HG03097 (cell line): ENCODE measurements at regions not wholly inside any gene's neighbourhood (a gene's known extent, or its start where the extent isn't known, plus 50 kb on each side); places are given as distances from the start of the nearest gene placed in this dataset.

Experiments used
- ATAC-seq: cut with Tn5 transposase; IDR thresholded peaks from one replicate; pipeline ENCODE4 v1.9.1; 2021; ENCODE audit not compliant: unreplicated experiment, low FRiP score

DNA sequence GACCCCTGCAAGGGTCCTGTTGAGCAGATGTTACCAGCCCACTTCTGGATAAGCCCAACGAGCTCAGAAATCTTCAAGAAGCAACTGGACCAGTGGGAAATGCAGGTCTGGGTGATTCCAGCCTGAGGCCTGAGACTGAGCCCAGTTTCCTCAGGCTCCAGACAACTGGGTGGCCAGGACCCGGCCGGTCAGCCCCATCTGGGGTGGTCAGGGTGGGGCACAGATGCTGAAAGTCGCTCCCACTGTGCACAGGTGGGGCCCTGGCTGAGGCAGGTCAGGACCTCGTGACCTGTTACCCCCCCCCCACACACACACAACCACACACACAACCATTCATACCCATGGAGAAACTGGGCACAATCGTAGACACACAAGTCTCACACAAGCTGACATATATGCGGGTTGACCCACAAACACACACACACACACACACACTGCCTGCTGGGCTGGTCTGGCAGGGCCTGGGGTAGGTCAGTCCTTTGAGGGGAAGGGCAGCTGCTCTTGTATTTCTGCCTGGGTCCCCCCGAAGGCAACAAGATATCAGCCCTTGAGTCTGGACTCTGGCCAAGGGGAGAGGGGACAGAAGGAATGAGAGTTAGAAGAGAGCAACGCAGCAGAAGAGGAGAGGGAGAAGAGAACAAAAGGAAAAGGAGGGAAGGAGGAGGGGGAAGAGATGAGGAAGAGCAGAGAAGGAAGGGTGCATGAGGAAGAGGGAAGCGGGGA, 99.0 kb upstream of the CDH5 start:
- no peak for ATAC-seq

DNA sequence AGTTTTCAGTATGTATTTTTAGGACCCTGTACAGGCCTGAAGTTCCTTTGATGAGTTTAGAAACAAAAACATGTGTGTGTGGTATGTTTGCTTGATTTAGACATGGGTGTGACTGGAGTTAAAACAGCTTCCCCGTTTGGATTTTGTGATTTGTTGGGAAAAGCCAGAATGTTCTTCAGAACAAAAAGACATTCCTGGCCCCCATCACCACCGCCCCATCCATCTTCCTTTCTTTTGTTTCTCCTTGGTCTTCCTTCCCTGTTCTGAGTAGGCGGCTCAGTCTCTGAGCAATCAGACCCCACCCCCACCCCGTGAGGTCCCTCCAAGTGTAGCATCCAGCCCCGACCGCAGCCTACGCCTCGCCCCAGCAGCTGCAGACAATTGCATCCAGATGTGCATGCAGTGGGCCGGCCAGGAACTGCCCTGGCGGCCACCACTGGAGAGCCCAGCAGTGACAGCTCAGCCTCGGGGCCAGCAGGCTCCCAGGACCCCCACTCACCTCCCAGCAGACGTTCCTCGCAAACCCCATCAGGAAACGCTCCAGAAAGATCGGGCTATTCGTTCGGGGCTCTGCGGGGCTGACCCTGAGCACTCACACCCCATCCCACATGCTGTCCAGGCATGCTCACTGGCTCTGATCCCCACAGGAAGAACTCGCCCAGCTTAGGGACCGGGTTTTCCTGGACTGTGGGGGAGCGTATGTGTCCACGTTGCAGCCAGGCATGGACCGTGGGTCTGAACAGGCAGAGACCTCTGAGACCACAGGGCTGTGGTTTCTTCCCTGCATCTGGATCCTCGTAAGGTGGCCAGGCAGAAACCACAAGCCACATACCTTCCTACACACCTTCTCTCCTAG, 99.8 kb upstream of the CDH5 start:
- ATAC-seq, result no peak

DNA sequence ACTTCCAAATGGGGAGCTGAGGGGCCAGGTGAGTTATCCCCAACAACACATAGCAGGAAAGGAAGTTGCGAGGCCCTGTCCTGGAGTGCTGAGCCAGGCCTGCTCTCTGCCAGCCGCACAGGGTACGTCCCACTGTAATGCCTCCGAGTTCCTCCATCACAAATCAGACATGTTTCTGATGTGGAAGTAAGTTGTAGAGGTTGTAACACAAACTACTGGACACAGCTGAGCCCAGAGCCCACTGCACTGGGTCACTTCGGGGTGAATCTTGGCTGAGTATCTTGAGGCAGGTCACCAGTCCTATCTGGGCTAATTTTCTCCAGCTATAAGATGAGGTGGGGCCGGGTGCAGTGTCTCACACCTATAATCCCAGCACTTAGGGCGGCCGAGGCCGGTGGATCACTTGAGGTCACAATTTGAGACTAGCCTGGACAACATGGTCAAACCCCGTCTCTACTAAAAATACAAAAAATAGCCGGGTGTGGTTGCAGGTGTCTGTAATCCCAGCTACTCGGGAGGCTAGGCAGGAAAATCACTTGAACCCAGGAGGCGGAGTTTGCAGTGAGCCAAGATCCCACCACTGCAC, 100.8 kb upstream of the CDH5 start:
- no peak for ATAC-seq

DNA sequence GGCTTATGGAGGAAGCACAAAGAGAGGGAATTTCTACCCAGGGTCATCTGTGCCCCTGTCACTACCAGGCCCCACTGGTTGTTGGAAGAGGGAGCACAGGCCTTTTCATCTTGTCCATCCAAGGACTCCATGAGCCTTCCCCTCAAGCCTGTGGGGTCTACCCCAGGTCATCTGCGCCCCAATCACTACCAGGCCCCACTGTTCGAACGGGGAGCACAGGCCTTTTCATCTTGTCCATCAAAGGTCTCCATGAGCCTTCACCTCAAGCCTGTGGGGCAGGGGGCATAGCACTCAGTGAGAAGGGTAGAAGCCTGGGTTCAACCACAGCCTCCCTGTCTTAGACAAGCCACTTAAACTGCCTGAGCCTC, 101.5 kb upstream of the CDH5 start:
- ATAC-seq, result no peak

DNA sequence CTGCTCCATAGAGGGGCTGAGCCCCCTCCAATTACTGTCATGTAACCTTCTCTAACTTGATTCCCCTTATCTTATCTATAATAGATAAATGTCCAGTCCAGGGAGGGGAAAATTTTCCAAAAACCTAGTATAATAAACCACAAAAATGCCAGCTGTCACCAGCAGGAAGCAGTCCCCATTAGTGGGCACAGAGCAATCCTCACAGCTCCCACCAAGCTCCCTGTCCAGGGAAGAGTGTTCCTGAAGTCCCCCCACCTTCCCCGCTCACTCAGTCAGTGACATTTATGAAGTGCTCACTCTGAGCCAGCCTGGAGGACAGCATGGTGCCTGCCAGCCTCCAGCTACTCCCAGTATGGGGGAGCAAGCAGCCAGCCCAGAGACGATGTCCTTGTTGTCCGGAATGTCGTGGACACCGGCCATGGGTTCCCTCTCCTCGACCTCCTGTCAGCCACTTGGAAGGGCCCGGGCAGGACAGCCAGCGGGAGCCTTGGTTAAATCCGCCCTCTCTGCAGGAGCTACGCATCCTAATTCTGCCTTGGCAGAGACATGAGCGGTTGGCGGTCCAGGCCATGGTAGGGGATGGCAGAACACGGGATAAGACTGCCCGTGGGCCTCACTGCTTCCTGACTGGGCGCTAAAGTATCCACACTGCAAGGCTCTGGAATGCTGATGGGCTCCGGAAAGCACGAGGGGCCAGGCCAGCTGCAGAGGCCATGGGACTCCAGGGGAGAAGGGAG, 102.0 kb upstream of the CDH5 start:
- ATAC-seq, result no peak

DNA sequence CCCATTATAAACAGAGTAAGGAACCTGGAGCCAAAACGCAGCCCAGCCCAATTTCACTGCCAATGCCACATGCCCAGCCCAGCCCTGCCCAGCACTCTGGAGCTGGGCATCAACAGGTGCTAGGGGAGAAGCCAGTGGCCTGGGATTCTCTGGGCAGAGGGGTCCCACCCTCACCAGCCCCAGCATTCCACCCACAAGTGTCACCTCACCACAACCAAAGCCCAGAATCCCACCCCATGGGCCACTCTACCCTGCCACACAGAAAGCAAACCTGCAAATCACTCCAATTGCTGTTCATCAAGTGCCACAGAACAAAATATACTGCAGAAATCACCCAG, 102.5 kb upstream of the CDH5 start:
- ATAC-seq, result no peak

DNA sequence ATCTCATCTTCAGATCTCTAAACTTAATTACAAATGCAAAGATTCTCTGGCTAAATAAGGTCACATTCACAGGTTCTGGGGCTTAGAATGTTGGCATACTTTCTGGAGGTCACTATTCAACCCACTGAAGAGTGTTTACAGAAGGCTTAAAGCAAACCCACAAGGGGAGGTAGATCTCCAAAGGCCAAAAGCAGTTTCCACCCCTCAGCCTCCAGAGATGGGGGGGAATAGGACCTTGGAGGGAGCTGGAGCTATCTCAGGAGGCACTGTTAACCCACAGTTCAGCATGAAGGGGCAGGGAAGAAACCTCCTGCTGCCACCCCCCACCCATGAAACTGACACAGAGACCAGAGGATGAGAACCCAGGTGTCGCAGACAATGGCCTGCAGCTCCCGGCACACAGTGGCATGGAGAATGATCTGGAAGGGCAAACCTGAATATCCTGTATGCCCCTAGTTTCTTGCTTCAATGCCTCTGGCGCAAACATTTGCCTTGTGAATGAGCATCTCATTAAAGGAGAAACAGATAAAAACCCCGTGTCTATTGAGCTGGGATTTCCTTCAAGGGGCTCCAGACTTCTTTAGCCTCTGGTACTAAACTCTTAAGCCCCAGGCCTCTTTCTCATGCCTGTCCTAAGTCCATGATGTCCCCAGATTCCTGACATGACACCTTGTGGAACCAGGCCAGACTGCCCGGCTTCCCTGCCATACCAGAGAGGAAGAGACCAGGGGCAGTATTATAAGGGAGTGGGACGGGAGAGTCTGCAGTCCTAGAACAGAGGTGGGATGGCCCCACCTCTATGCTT, 103.1 kb upstream of the CDH5 start:
- ATAC-seq, result no peak

DNA sequence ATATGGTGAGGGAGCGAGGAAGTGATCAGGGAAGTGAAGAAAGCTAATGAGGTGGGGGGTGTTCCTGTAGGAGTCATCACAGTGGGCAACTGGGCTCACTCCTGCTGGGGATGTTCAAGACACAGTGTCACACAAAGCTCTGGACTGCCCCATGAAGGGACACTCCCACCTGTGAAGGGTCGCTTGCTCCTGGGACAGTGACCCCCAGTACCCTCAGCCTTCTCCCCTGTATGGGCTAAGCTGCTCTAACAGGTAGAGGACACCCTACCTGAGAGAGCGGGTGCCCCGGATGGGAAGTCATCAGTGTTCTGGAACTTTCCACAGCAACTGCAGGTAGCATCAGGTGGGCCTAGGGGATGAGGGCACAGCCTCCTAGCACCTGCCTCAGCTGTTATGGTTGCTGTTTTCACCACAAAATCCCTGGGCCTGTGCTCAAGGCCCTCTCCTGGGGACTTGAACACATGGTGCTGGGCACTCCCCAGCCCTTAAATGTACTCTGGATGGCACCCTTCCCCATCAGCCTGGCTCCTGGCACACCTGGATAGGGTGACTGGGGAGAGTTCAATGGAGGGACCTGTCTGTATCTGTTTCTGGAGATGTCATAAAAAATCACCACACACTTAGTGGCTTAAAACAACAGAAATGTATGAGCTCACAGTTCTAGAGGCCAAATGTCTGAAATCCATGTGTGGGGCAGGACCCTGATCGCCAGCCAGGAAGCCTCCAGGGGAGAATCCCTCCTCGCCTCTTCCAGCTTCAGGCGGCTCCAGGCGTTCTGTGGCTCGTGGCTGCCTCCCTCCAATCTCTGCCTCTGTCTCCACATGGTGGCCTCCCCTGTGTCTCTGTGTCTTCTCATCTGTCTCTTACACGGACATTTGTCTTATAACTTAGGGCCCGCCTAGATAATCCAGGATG, 104.0 kb upstream of the CDH5 start:
- no peak for ATAC-seq

DNA sequence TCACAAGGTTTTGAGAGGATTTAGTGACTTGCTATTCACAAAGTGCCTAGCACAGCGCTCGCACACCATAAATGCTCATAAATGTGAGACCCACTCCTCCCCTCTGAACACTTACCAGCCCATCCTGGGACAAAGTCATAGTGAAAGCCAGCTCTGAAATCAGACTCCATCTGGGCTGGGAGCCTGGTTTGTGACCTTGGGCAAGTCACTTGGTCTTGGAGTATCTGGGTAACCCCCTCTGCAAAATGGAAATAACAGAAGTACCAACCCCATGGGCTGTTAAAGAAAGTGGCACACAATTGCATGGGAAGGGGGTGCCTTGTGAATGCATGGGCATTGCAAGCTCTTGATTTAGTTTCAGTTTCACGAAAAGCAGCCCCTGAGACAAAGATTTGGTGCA, 104.7 kb upstream of the CDH5 start:
- no peak for ATAC-seq

DNA sequence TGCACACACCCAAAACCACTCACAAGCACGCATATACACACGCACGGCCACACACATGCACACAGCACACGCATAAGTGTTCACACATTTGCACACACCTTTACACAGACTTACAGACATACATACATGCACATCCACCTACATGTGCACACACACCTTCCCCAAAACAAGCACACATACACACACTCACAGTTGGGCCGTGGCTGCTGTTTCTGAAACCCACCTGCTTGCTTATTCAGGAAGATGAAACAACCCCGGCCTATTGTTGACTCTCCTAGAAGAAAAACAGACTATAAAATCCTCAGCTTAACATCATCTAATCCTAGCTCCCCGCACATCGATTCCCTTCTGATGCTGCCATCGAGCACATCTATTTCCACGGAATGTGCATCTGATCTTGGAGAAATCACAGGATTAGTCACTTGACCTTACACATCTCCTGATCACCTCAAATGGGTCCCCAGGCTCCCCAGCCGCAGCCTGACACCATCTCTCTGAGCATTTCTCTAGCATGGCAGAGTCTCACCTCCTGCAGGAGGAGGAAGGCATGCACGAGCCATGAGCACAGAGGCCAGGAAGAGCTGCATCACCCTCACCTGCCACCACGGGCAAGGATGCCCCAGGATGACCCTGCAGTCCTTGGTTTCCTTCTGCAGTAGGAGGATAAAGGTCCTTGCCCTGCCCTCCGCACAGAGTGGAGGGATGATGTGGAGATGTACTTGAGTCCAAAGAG, 105.8 kb upstream of the CDH5 start:
- ATAC-seq, result no peak

DNA sequence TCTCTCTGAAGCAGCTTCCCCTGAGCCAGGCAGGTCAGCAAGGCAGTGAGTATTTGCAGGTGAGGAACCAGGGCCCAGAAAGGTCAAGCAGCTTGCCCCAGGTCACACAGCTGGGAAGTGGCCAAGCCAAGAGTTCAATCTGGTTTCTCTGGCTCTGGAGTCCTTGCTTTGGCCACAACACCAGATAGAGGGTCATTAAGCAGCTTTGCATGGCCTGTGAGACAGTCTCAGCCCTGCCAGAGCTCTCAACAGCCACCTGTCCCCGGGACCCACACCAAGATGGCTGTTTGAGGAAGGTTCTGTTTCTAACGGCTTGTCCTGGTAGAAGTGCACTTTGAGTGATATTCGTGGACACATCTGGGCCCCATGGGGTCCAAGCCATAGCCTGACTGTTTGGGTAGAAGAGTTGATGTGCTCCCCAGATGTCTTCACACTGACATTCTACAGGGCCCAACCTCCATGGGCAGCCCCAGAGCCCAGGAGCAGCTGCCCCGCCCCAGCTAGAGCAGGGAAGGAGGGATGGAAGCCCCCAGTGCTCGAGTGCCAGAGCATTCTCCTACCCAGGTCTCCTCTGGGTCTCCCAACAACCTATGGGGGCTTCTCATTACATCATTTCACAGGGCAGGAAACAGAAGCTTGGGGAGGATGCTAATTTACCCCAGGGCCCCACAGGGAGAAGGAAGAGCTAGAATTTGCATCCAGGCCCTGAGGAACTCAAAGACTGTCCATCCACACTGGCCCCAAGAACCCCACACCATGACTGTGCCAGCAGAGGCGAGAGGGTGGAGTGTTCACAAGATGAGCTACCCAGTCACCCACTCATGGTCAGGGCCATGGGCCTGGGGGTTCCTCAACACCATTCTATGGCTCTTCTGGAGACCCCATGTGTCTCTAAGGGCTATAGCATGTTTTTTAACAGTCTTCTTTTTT, 107.3 kb upstream of the CDH5 start:
- no peak for ATAC-seq

DNA sequence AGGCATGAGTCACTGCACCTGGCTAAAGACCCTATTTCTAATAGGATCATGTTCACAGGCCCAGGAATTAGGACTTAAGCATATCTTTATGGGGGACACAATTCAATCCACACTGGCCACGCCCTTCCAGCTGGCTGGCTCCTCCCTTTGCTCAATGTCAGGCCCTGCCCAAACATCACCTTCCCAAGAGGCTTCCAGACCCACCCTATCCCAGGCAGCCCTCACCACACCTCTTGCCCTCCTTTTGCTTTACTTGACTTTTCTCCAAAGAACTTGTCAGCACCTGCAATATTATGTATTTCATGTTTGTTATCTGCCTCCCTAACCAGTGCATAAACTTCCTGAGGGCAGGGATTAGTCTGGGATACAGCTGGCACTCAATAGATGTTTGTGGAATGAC, 109.6 kb upstream of the CDH5 start:
- ATAC-seq, result no peak

DNA sequence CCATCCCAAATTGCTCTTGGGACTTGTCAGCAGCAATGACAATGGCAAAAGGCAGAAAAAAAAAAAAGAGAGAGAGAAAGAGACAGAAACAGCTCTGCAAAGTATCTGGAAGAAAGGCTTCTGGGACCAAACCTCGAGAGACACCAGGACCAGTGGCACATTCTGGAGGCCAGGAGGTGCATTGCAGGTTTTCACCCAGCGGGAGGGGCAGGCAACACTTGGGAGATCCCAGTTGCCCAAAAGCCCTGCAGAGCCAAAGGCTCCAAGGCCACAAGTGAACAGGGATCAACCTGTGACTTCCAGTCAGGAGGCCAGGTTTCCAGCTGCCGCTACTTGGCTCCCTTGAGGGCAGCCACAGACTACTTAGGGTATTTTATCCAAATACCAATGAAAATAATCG, 110.8 kb upstream of the CDH5 start:
- ATAC-seq, result no peak

DNA sequence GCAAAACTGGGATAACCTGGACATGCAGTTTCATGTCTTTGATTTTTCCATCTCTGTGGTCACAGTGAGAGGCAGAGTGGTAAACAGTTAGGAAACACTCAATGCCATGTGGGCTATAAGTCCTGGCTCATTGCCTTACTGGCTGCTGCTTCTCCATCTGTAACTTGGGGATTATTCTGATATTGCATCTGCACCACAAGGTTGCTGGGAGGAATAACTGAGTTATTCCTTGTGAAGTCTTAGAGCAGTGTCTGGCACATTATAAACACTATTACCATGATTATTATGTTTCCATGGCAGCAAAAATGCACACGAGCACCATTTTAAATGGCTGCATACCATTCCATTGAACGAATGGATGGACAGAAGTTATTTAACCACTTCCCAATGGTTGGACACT, 111.7 kb upstream of the CDH5 start:
- no peak for ATAC-seq

DNA sequence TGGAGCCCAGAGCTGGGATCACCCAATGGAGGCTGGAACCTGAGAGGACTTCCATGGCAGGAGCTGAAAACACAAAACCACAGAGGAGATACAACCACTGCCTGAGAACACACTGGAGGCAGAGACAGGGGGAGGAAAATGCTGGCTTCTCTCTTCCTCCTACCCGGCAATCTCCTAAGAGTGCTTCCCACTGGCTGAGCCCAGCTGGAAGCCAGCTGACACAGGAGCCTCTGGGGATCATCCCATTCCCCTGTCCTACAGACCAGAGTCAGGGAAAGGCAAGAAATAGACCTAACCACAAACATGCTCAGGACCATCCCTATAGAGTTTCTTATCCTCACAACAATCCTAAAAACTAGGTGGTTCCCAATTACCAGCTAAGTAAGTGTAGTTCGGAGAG, 112.4 kb upstream of the CDH5 start:
- ATAC-seq, result no peak

DNA sequence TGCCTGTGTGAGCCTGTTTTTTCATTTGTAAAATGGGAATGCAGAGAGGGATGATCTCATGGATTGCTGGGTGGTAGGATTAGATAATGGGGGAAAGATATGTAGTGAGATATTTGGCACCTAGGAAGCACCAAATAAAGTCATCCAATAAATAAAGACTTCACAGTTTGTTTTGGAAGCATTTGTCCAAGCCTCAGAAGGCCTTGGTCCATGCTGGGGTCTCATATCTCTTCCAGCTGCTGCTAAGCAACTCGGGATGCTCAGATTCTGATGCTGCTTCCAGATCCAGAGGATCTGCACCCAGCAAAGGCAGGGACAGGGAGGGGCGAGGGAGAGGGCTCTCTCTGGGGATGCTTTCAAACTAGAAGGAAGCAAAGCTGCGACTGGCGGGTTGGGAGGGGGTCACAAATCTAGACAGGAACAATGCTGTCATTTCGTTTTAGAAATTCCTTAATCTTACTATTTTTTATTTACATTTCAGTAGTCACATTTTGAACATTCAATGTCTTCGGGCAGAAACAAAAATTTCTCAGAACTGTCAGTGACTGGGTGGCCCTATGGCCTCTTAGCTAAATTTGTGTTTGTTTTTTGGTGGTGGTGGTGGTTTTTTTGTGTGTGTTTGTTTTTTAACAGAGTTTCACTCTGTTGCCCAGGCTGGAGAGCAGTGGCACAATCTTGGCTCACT, 114.9 kb upstream of the CDH5 start:
- ATAC-seq, result no peak
